ENCODE measurements at regions not wholly inside any gene's neighbourhood (a gene's known extent, or its start where the extent isn't known, plus 50 kb on each side); places are given as distances from the start of the nearest gene placed in this dataset.

DNA sequence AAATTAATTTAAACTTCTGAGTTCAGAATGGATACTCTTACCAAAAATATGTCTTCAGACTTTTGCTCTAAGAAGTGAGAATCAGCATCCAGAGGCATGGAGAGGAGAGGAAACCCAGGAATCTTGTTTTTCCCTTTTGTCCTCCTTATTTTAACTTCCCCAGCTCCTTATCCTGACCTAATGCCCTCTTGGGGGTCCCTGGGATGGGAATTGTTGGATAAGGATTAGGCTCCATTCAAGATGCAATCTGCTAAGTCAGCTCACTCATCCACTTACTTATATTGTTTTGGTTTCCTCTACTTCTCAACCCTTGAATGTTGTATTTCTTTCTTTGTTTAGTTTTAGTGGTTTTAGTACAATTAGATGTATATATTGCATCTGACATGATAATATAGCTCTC is 208.4 kb upstream of the PCDH7 start:
- dilution Hi-C loops (cut with MboI; ENCODE audit: extremely low pct_ligation_motif_present, low sequenced_read_pairs) = no loop called here

DNA sequence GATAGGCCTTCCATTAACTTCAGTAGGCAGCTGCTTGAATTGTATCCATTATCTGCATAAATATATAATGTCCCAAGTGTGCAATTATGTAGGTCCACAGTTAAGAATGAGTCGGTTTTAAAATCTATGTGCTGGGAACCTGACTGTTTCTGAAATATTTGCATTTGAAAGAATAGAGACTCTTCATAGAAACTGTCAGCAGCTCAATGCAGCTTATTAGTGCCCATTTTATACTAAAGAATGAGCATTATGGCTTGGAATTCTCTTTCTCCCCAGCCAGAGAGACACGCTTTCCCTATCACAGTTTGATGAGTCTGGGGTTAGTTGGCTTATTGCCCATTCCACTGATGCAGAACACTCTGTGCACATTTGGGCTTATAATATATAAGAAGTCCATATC is 202.0 kb upstream of the PCDH7 start:
- no peak overlapping the region for H3K9ac ChIP-seq (ENCODE audit: control insufficient read depth, extremely low read depth, insufficient read depth, low read length)
- dilution Hi-C loops (cut with MboI; ENCODE audit: extremely low pct_ligation_motif_present, low sequenced_read_pairs) = no loop called here
- no peak overlapping the region for H2AFZ ChIP-seq (ENCODE audit: control insufficient read depth, low read length)
- no peak for FAIRE-seq
- no peaks in the 10 kb centered on the region for H3K79me2 ChIP-seq (ENCODE audit: control insufficient read depth, insufficient read depth, low read length)
- H3K9me1 ChIP-seq (ENCODE audit: control insufficient read depth, extremely low read depth, insufficient read depth, low read length) = no peaks in the 10 kb centered on the region
- no peak overlapping the region for H3K27ac ChIP-seq (ENCODE audit: control insufficient read depth, insufficient read depth, low read length)
- no peak for TF ChIP-seq EZH2 (IDR thresholded peaks at IDR 0.05; ENCODE audit: low read length)
- no peak for TF ChIP-seq CTCF (optimal IDR thresholded peaks at IDR 0.05 in 1 of 3, IDR thresholded peaks at IDR 0.05 in 1 of 3, conservative IDR thresholded peaks at IDR 0.05 in 1 of 3; ENCODE audit: extremely low read depth in 1 of 3, insufficient read depth in 2 of 3, low read length in 3 of 3)
- H4K20me1 ChIP-seq (ENCODE audit: control insufficient read depth, extremely low read depth, insufficient read depth, low read length) = no peaks in the 10 kb centered on the region
- H3K4me1 ChIP-seq (ENCODE audit: control insufficient read depth, extremely low read depth, insufficient read depth, low read length) = no peaks in the 10 kb centered on the region
- no peak for DNase-seq (ENCODE audit: low read depth, low spot score)
- no peaks in the 10 kb centered on the region for H3K27me3 ChIP-seq (ENCODE audit: control insufficient read depth, extremely low read depth, insufficient read depth, low read length)
- H3K4me2 ChIP-seq (ENCODE audit: control insufficient read depth, extremely low read depth, insufficient read depth, low read depth, low read length) = no peak overlapping the region
- H3K4me3 ChIP-seq (ENCODE audit: control insufficient read depth in 2 of 3, extremely low read depth in 1 of 3, insufficient read depth in 2 of 3, low read depth in 1 of 3, low read length in 3 of 3) = no peak overlapping the region
- no peaks in the 10 kb centered on the region for H3K9me3 ChIP-seq (ENCODE audit: control insufficient read depth, low read depth, low read length)
- no peaks in the 10 kb centered on the region for H3K36me3 ChIP-seq (ENCODE audit: control insufficient read depth in 2 of 2, extremely low read depth in 1 of 2, insufficient read depth in 2 of 2, low read length in 2 of 2)

More for the DNA sequence above, 208.4 kb upstream of the PCDH7 start:
- H3K4me2 ChIP-seq (ENCODE audit: control insufficient read depth, extremely low read depth, insufficient read depth, low read depth, low read length) = no peak overlapping the region
- H3K27ac ChIP-seq (ENCODE audit: control insufficient read depth, insufficient read depth, low read length) = no peak overlapping the region
- H2AFZ ChIP-seq (ENCODE audit: control insufficient read depth, low read length) = no peak overlapping the region
- no peaks in the 10 kb centered on the region for H3K36me3 ChIP-seq (ENCODE audit: control insufficient read depth in 2 of 2, extremely low read depth in 1 of 2, insufficient read depth in 2 of 2, low read length in 2 of 2)
- FAIRE-seq = no peak
- H3K4me3 ChIP-seq (ENCODE audit: control insufficient read depth in 2 of 3, extremely low read depth in 1 of 3, insufficient read depth in 2 of 3, low read depth in 1 of 3, low read length in 3 of 3) = no peak overlapping the region
- no peaks in the 10 kb centered on the region for H3K9me3 ChIP-seq (ENCODE audit: control insufficient read depth, low read depth, low read length)
- no peaks in the 10 kb centered on the region for H4K20me1 ChIP-seq (ENCODE audit: control insufficient read depth, extremely low read depth, insufficient read depth, low read length)
- no peaks in the 10 kb centered on the region for H3K27me3 ChIP-seq (ENCODE audit: control insufficient read depth, extremely low read depth, insufficient read depth, low read length)
- no peak for TF ChIP-seq EZH2 (IDR thresholded peaks at IDR 0.05; ENCODE audit: low read length)
- no peak for TF ChIP-seq CTCF (optimal IDR thresholded peaks at IDR 0.05 in 1 of 3, IDR thresholded peaks at IDR 0.05 in 1 of 3, conservative IDR thresholded peaks at IDR 0.05 in 1 of 3; ENCODE audit: extremely low read depth in 1 of 3, insufficient read depth in 2 of 3, low read length in 3 of 3)
- no peaks in the 10 kb centered on the region for H3K4me1 ChIP-seq (ENCODE audit: control insufficient read depth, extremely low read depth, insufficient read depth, low read length)
- no peaks in the 10 kb centered on the region for H3K79me2 ChIP-seq (ENCODE audit: control insufficient read depth, insufficient read depth, low read length)
- no peak overlapping the region for H3K9ac ChIP-seq (ENCODE audit: control insufficient read depth, extremely low read depth, insufficient read depth, low read length)
- H3K9me1 ChIP-seq (ENCODE audit: control insufficient read depth, extremely low read depth, insufficient read depth, low read length) = no peaks in the 10 kb centered on the region
- no peak for DNase-seq (ENCODE audit: low read depth, low spot score)

Data from keratinocyte (primary cell).